LoVo (cell line): ENCODE measurements at regions not wholly inside any gene's neighbourhood (a gene's known extent, or its start where the extent isn't known, plus 50 kb on each side); places are given as distances from the start of the nearest gene placed in this dataset.

Source experiments
- DNase-seq: peaks from one replicate; pipeline ENCODE4 v3.0.0-alpha.2; 2016; ENCODE audit warnings: low spot score

- DNase-seq, result no peak
Observed at GRCh38 chr5:106578736-106579135, 1092.0 kb downstream of the EFNA5 start.

DNA sequence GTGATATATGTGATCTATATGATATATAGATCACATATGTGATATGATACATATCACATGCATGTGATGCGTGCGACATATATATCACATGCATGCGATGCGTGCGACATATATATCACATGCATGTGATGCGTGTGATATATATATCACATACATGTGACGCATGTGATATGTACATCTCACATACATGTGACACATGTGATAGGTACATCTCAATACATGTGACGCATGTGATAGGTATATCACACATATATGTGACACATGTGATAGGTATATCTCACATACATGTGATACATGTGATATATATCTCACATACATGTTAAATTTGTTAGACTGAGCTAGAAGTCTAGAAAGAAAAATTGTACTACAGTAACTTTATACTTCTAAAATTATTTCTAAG is 1095.9 kb downstream of the EFNA5 start:
- no peak for DNase-seq

DNA sequence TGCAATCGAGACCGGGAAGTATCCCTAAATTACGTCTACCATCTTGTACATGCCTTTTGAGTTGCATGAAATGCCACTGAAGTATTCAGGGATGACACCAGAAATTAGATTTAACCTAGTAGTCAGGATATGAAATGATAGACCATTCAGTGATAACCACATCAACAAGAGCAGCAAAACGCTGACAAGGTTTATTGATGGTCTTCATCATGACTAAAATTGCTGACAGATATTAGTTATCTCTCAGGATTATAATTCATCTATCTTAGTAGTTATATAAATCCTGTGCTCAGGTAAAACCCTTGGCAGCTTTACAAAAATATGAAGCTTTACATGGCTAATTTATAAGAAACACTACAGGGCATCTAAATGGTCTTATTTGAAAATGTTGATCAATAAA is 1104.7 kb downstream of the EFNA5 start:
- DNase-seq, result no peak

GRCh38 chr5:106545325-106545724 is 1125.4 kb downstream of the EFNA5 start:
- DNase-seq, result no peak

DNA sequence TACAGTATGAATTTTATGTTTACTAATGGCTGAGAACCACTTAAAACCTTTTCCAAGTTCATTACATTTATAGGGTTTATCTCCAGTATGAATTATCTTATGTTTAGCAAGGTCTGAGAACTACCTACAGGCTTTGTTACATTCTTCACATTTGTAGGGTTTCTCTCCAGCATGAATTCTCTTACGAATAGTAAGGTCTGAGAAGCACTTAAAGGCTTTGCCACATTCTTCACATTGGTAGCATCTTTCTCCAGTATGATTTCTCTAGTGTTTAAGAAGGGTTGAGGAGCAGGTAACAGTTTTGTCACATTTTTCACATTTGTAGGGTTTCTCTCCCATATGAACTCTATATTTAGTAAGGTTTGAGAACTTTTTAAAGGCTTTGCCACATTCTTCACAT is 1127.4 kb downstream of the EFNA5 start:
- no peak for DNase-seq

DNA sequence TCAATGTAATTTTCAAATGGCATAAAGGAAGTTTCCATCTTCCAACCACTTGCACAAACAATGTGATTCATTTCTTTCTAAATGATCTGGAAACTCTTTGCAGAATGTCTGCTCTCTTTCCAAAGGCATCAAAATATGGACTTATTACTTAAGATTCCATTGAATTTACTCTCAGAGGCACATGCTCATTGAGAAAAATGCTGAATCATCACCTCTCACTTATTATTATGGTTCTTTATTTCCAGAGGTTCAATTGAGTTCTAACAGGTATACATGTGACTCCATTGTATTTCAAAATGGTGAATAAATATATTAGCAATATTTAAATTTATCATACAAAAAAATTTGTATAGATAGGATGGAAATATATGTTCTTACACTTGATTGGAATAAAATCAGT is 1140.6 kb downstream of the EFNA5 start:
- DNase-seq, result no peak

GRCh38 chr5:106525438-106525837 is 1145.3 kb downstream of the EFNA5 start:
- no peak for DNase-seq

- DNase-seq, result no peak
Observed at GRCh38 chr5:106523852-106524251, 1146.9 kb downstream of the EFNA5 start.

GRCh38 chr5:106522296-106522695 is 1148.4 kb downstream of the EFNA5 start:
- DNase-seq, result no peak

DNA sequence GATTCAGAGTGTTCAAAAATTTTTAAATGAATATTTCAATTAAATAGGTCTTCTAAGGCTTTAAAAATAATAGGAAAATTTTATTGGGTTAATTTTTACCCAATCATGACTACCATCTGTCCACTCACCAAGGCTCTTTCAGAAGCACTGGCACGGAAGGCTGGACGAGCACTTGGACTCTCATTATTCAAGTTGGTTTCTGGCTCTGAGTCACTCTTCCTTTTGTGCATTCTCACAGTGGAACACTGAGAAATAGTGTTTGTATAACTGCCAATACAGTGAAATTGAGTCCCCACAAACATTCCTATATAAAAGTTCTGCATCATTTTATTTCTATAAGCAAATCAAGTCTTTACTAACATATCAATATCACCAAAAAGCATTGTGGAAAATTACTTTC is 1149.0 kb downstream of the EFNA5 start:
- no peak for DNase-seq

- DNase-seq, result no peak
Observed at GRCh38 chr5:106510321-106510720, 1160.4 kb downstream of the EFNA5 start.

- no peak for DNase-seq
Observed at GRCh38 chr5:106508894-106509293, 1161.8 kb downstream of the EFNA5 start.

- no peak for DNase-seq
Observed at GRCh38 chr5:106493910-106494309, 1176.8 kb downstream of the EFNA5 start.

GRCh38 chr5:106489004-106489403 is 1181.7 kb downstream of the EFNA5 start:
- no peak for DNase-seq

DNA sequence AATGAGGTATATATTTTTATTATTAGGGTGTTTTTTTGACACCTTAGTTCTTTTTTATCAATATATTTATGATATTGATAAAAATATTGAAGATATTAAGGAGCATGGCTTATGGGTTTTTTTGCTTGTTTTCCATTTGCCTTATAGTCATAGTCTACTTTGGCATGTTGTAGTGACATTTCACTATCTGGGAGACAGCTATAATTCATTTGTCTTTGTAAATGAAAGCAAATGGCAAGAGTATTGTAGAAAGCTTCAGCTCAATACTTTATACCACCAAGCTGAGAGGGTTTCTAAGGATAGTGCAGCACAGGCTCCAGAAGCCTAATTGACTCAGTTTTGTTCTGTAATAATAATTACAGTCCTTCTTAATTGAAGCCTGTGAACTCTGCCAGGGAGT is 1182.3 kb downstream of the EFNA5 start:
- DNase-seq, result no peak

GRCh38 chr5:106481374-106481773 is 1189.4 kb downstream of the EFNA5 start:
- no peak for DNase-seq

DNA sequence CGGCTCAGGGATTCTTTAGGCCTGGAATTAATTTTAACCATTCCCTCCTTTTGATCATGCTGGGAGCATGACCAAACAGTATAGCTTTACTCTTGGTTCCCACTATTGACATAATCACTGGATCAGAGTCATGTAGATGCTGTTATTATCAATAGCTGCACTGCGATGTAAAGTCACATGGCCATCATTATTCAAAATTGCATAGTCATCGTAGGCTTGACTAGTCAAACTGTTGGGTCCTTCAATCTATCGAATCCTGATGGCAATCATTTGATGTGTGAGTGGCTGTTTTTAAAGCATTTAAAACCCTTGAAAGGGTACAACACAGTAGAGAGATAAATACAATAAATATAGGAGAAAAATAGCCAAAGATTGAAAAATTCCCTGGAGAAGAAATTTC is 1194.1 kb downstream of the EFNA5 start:
- DNase-seq, result no peak

GRCh38 chr5:106474066-106474465 is 1196.7 kb downstream of the EFNA5 start:
- DNase-seq, result no peak

- no peak for DNase-seq
Observed at GRCh38 chr5:106459541-106459940, 1211.2 kb downstream of the EFNA5 start.

- peak; percentile 23 for DNase-seq
Observed at GRCh38 chr5:106454651-106455415, 1215.9 kb downstream of the EFNA5 start.

- no peak for DNase-seq
Observed at GRCh38 chr5:106454050-106454449, 1216.7 kb downstream of the EFNA5 start.

DNA sequence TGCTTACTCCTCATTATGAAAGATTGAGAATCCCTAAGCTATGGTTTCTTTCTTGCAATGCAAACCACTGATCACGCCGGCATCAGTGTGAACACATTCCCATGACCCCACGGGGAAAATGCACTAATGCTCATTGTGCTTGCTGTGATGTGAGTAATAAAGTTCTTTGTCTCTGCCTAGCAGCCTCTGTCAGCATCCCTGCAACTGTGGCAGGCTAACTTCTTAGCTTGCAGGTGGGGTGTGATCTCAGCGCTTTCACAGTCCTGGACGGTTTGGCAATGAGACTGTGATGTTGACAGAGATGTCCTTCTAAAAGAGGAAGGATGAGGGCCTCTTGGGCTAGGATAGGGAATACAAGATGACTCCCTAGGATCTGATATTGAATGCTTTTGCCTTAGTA is 1218.7 kb downstream of the EFNA5 start:
- no peak for DNase-seq

DNA sequence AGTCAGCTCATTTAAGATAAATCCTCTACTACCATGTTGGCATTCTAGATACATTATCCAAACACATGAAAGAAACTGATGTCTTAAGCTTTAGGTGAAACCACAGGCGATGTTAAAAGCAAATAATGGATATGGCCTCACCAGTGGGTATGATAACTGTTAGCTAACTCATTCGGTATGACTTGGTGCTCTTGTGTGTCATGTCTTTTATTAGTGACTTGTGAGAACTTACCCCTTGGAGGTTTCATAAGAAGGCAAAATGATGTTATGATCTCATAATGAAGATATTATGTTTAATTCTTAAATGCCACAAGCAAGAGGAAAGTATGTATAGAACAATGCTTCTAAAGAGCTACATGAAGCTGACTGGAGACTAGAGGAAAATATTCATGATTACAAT is 1227.0 kb downstream of the EFNA5 start:
- DNase-seq, result no peak

- no peak for DNase-seq
Observed at GRCh38 chr5:106435185-106435584, 1235.6 kb downstream of the EFNA5 start.
